ENCODE measurements at regions not wholly inside any gene's neighbourhood (a gene's known extent, or its start where the extent isn't known, plus 50 kb on each side); places are given as distances from the start of the nearest gene placed in this dataset.

DNA sequence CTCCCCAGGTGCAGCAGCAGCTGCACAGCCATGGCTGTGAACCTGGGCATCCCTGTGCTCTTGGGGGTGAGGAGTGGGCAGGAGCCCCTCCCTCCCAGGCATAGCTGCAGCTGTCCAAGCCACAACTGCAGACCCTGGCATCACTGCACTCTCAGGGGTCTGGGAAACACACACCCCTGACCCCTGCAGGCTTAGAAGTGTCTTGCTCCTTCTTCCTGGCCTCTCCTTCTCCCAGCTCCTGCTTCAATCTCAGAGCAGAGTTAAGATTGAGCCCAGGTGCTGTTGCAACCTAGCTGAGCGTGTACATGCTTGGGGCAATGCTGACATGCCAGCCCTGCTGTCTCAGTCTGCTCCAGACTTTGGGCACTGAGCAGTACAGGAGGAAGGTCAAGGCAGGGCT, 833.6 kb downstream of the FLRT2 start:
- H3K27ac ChIP-seq, result no peak overlapping the region
- H3K27me3 ChIP-seq (replicated peaks), result no peaks in the 10 kb centered on the region
- no peak for DNase-seq
- H3K4me3 ChIP-seq (ENCODE audit: low read depth, low read length), result no peak overlapping the region
- no peaks in the 10 kb centered on the region for H3K36me3 ChIP-seq (replicated peaks)
- in situ Hi-C loops (cut with HindIII; ENCODE audit: low pct_ligation_motif_present, low sequenced_read_pairs), result no loop called here
- TF ChIP-seq, protein P1, sequence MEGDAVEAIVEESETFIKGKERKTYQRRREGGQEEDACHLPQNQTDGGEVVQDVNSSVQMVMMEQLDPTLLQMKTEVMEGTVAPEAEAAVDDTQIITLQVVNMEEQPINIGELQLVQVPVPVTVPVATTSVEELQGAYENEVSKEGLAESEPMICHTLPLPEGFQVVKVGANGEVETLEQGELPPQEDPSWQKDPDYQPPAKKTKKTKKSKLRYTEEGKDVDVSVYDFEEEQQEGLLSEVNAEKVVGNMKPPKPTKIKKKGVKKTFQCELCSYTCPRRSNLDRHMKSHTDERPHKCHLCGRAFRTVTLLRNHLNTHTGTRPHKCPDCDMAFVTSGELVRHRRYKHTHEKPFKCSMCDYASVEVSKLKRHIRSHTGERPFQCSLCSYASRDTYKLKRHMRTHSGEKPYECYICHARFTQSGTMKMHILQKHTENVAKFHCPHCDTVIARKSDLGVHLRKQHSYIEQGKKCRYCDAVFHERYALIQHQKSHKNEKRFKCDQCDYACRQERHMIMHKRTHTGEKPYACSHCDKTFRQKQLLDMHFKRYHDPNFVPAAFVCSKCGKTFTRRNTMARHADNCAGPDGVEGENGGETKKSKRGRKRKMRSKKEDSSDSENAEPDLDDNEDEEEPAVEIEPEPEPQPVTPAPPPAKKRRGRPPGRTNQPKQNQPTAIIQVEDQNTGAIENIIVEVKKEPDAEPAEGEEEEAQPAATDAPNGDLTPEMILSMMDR (IDR thresholded peaks at IDR 0.05; ENCODE audit: low read depth, low read length, missing control alignments), result no peak

DNA sequence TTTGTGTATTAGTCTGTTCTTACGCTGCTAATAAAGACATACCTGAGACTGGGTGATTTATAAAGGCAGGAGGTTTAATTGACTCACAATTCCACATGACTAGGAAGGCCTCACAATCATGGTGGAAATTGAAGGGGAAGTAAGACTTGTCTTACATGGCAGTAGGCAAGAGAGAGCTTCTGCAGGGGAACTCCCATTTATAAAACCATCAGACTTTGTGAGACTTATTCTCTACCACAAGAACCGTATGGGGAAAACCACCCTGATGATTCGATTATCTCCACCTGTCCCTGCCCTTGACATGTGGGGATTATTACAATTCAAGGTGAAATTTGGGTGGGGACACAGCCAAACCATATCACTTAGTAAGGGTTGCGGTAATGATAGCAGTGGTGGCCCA, 833.1 kb downstream of the FLRT2 start:
- in situ Hi-C loops (cut with HindIII; ENCODE audit: low pct_ligation_motif_present, low sequenced_read_pairs), result no loop called here

DNA sequence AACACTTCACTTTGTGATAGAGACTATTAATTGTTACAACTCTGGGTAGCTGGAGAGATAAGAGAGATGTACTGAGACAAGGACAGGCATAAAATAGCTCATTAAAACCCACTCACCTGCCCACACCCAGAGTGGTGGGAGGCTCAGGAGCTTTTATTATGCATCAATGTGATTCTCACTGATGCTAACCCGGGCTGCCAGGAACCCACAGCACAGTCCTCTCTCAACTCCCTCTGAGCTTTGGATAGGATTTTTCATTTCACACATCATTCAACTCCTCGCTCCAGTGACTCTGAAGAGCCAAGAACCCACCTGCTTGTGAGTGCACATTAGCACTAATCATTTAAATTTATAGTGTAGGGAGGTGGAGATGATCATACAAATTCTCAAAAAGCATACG, 827.9 kb downstream of the FLRT2 start:
- TF ChIP-seq, protein P1 (IDR thresholded peaks at IDR 0.05; ENCODE audit: low read depth, low read length, missing control alignments), result no peak
- in situ Hi-C loops (cut with HindIII; ENCODE audit: low pct_ligation_motif_present, low sequenced_read_pairs), result no loop called here

More for the DNA sequence above, 833.1 kb downstream of the FLRT2 start:
- TF ChIP-seq, protein P1 (IDR thresholded peaks at IDR 0.05; ENCODE audit: low read depth, low read length, missing control alignments), result no peak
- no peaks in the 10 kb centered on the region for H3K36me3 ChIP-seq (replicated peaks)
- H3K27ac ChIP-seq, result no peak overlapping the region
- no peaks in the 10 kb centered on the region for H3K27me3 ChIP-seq (replicated peaks)
- no peak for DNase-seq
- H3K4me3 ChIP-seq (ENCODE audit: low read depth, low read length), result no peak overlapping the region

DNA sequence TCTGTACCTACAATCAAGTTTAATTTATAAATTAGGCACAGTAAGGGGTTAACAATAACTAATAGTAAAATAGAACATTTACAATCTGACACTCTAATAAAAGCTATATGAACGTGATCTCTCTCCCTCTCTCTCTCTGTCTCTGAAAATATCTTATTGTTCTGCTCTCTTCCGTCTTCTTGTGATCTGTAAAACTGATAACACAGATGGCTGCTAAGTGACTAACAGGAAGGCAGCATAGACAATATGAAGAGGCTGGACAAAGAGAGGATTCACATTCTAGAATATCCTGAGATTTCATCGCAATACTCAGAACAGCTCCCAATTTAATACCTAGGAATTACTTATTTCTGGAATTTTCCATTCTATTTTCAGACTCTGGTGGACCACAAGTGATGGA, 827.2 kb downstream of the FLRT2 start:
- no peaks in the 10 kb centered on the region for H3K27me3 ChIP-seq (replicated peaks)
- TF ChIP-seq, protein P1 (IDR thresholded peaks at IDR 0.05; ENCODE audit: low read depth, low read length, missing control alignments), result no peak
- no peaks in the 10 kb centered on the region for H3K36me3 ChIP-seq (replicated peaks)
- H3K27ac ChIP-seq, result no peak overlapping the region
- H3K4me3 ChIP-seq (ENCODE audit: low read depth, low read length), result no peak overlapping the region
- in situ Hi-C loops (cut with HindIII; ENCODE audit: low pct_ligation_motif_present, low sequenced_read_pairs), result no loop called here
- DNase-seq, result no peak

More for the DNA sequence above, 827.9 kb downstream of the FLRT2 start:
- Histone ChIP-seq H3K36me3 (replicated peaks) (no peaks in the 10 kb centered on the region), H3K4me3 (ENCODE audit: low read depth, low read length) (no peak overlapping the region), H3K27me3 (replicated peaks) (no peaks in the 10 kb centered on the region), H3K27ac (no peak overlapping the region)
- no peak for DNase-seq

DNA sequence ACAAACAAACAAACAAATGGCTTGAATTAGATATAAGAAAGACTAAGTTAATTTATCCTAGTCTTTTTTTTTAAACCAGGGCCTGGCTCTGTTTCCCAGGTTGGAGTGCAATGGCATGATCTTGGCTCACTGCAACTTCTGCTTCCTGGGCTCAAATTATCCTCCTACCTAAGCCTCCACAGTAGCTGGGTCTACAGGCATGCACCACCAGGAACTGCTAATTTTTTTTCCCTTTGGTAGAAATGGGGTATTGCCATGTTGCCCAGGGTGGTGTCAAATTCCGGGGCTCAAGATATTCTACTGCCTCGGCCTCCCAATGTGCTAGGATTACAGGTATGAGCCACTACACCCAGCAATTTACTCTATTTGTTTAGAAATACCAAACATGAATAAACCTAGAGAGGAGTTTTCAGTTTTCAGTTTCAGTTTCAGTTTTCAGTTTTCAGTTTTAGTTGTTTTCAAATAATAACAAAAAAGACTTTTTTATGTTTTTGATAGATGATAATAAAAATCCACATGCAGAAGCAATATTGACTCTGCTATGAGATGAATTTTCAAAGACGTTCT, 817.0 kb downstream of the FLRT2 start:
- Histone ChIP-seq H3K4me3 (ENCODE audit: low read depth, low read length) (no peak overlapping the region), H3K27ac (no peak overlapping the region), H3K27me3 (replicated peaks) (no peaks in the 10 kb centered on the region), H3K36me3 (replicated peaks) (no peaks in the 10 kb centered on the region)
- TF ChIP-seq, protein P1 (IDR thresholded peaks at IDR 0.05; ENCODE audit: low read depth, low read length, missing control alignments), result no peak
- in situ Hi-C loops (cut with HindIII; ENCODE audit: low pct_ligation_motif_present, low sequenced_read_pairs), result no loop called here
- no peak for DNase-seq

DNA sequence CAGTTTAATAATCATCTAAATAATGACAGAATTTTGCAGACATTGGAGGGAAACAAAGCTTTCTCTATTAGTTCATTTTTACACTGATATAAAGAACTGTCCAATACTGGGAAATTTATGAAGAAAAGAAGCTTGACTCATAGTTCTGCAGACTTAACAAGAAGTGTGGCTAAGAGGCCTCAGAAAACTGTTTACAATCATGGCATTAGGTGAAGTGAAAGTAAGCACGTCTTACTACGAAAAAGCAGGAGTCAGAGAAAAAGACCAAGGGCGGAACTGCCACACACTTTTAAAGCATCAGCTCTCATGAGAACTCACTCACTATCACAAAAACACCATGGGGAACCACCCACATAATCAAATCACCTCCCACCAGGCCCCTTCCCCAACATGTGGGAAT, 804.4 kb downstream of the FLRT2 start:
- H3K4me3 ChIP-seq (ENCODE audit: low read depth, low read length), result no peak overlapping the region
- no peak overlapping the region for H3K27ac ChIP-seq
- no peaks in the 10 kb centered on the region for H3K27me3 ChIP-seq (replicated peaks)
- in situ Hi-C loops (cut with HindIII; ENCODE audit: low pct_ligation_motif_present, low sequenced_read_pairs), result no loop called here
- no peak for DNase-seq
- H3K36me3 ChIP-seq (replicated peaks), result no peaks in the 10 kb centered on the region
- TF ChIP-seq, protein P1 (IDR thresholded peaks at IDR 0.05; ENCODE audit: low read depth, low read length, missing control alignments), result no peak
